EH (cell line): ENCODE measurements at regions not wholly inside any gene's neighbourhood (a gene's known extent, or its start where the extent isn't known, plus 50 kb on each side); places are given as distances from the start of the nearest gene placed in this dataset.

Experiments used
- DNase-seq: peaks from one replicate; pipeline ENCODE4 v3.0.0-alpha.2; 2015; ENCODE audit warnings: low read depth

GRCh38 chr21:25329227-25329825 lies 278.0 kb downstream of the MRPL39 start:
- DNase-seq, result peak; percentile 78

GRCh38 chr21:25328736-25329135 lies 278.5 kb downstream of the MRPL39 start:
- DNase-seq, result peak; percentile 4

DNA sequence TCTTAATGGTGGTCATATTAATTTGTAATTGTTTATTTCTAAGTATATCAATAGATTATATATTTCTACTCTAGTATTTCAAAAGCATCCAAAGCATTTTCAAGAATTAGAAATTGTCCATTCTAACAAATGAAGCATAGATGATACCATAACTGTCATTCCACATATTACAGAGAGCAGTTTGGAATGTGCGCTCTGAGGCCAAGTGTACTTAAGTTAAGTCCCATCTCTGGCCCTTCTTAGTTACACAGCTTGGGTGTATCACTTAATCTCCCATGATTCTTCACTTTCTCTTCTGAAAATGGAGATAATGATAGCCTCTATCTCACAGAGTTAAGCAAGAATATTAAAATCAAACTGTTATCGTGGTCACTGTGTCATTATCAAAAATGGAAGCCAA lies 281.1 kb downstream of the MRPL39 start:
- DNase-seq, result no peak

GRCh38 chr21:25324666-25325065 lies 282.6 kb downstream of the MRPL39 start:
- no peak for DNase-seq

DNA sequence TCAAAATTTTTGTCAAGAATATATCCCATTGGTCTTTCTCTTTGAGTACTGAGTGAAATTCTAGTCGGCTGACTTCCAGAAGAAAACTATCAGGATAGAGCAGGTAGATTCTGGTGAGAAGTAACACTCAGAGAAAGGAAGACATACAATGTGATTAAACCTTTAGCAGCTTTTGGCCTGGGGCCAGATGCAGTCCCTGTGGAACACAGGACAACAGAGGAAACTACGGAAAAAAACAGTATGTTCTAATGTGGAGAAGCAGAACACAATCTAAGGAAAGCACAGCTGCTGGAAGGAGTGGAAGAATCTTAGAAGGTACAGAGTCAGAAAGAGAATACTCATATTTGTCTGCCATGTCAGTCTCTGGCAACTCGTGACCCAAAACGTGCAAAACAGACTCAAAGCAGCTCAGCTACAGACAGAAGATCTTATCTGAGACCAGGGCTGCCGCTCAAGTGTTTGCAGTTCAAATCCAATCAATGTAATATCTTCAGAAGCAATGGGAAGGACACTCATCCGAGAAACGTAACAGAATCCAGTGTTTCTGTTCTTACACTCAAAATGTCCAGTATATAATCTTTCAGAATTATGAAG lies 283.8 kb downstream of the MRPL39 start:
- no peak for DNase-seq

GRCh38 chr21:25314247-25314646 lies 293.0 kb downstream of the MRPL39 start:
- no peak for DNase-seq

DNA sequence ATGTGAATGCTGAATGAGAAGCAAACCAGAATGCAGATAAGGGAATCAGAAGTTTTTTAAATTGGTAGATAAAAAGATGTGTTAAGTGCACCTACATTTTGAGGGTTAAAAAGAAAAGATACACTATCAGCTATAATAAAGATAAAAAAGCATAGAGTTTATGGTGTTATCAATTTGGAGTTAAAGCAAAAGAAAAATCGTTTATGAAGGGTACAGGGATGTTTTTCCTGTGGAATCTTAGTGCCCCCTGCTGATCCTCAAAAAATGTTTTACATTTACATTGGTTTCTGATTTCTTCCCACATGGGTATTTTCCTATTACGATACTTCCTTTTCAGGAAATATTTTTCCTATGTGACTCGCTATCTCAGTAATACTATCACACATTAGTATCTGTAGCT lies 293.5 kb downstream of the MRPL39 start:
- peak; percentile 39 for DNase-seq

- DNase-seq, result peak; percentile 47
Observed at GRCh38 chr21:25307489-25307888, 299.8 kb downstream of the MRPL39 start.

- DNase-seq, result no peak
Observed at GRCh38 chr21:25304611-25305010, 302.7 kb downstream of the MRPL39 start.

GRCh38 chr21:25300632-25301031 lies 306.6 kb downstream of the MRPL39 start:
- DNase-seq, result no peak

DNA sequence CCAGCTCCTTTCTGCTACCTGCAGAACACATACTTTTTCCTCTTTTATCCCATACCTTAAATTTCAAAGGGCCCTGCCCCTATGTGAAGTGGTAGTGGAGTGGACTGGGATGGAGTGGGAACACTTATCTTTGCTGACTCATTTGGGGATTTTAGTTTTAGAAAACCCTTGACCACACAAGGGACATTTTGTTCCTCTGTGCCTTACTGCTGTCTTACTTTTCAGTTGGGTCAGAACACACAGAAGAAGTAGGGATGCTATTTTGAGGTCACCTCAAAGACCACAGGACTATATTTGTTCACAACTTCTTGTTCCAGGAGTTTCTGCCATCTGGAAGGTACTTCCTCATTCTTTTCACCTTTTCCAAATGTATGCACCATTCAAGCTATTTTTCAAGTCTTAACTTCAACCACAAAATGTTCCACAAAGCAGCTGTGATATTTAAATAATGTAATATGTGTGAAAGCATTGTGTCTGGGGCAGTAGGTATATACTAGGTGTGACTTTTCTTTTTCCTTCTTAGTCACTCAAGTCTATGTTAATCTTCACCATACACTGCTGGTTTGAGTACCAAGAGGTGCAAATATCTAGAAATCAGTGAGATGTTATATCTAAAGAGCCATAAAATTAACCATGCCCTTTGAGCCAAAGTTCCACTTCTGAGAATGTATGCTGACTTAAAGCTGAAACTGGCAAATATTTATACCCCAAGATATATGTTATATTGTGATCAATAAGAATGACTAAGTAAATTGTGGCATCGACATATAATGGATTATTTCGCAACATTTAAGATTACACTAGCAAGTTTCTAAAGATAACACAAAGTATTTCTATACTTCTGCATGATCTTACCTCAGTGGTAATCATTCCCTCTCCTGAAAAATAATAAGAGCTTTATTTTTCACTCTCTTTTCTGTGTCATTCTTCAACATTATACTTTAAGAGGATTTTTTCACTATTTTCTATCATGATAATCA lies 308.5 kb downstream of the MRPL39 start:
- DNase-seq, result no peak

DNA sequence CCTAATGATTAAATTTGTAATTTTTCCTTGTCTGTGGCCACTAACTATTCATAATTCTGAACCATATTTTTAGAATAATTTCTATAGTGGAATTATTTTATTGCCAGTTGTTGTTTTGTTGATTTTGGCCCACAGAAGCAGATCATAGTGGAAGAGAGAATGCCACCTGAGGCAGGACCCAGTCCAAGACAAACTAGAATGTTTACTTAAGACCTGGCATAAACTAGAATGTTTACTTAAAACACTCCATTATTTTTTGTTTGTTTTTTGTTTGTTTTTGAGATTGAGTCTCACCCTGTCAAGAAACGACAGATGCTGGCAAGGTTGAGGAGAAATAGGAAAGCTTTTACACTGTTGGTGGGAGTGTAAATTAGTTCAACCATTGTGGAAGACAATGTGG lies 310.2 kb downstream of the MRPL39 start:
- DNase-seq, result no peak

- no peak for DNase-seq
Observed at GRCh38 chr21:25296252-25296651, 311.0 kb downstream of the MRPL39 start.

DNA sequence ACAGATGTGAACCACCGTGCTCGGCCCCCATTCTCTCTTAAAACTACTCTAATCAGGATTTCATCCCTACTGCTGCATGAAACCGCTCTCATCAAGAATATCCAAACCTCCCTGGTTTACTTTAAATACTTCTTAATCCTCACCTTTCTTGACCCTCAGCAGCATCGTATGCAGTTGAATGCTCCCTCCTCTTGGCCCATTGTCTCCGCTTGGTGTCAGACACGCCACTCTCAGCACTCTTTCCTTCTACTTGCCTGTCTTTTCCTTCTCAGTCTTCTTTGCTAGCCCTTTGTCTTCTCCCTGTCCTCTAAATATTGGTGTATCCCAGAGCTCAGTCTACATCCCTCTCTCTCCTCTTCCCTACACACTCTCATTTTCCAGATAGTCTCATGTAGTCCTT lies 314.9 kb downstream of the MRPL39 start:
- no peak for DNase-seq

DNA sequence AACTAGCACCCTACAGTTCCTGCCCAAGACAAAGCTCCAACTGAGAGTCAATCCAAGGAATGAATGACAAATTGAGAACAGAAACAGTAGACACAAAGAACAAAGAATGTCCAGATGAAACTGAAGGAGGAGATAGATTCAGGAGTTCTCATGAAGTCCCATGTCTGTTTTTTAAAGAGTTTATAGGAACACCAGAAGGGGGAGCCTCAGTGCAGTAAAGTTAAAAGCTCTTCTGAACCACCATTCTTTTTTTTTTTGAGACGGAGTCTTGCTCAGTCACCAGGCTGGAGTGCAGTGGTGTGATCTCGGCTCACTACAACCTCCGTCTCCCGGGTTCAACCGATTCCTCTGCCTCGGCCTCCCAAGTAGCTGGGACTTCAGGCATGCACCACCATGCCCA lies 323.6 kb downstream of the MRPL39 start:
- peak; percentile 48 for DNase-seq

DNA sequence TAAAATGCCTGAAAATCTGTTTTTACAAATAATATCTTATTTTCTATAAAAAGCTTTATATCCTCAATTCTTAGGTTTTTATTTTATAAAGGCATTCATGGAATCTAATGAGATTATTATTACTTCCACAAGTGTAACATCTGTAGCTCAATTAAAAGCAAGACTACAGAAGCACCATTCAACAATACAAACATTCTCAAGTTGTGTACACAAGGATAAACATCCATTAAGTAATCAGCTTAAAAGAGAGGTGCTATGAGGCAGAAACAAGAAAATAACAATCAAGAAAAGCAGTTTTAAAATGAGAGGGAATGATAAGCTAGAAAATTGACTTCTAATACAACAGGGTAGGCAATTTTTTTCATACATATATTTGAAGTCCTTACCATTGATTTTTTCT lies 326.1 kb downstream of the MRPL39 start:
- DNase-seq, result no peak

DNA sequence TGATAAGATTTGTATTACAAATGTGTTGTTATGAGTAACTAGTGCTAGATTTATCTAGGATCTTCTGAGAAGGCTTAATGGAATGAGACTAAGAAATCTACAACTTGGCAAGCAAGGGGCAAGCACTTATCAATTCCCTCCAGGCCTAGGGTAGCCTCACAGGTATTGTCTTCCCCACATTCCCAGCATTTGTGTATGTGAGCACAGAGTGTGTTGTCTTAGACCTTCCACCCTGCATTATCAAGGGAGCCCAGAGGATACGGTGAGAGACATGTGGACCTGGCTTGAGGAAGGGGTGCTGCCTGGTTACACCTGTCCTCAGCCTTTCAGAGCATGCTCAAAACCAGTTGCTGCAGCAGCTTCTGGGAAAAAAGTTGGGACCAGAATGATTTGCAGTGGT lies 327.2 kb downstream of the MRPL39 start:
- no peak for DNase-seq

DNA sequence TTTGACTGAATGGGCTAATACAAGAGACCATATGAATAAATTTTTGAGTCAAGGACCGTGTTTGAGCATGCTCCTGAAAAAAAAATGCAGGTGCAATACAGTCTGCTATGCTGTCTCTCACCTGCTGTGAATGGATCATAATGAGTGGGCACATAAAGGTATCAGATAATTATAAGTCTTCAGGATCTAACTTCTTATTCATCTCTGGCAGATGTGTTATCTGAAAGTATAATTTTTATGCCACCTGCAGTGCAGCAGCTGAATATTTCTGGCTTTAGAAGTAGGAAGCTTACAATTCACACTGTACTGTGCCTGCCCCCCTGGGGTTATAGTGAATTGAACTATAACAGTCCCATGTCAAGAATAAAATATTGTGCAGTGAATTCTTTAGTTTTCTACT lies 333.3 kb downstream of the MRPL39 start:
- DNase-seq, result no peak

- DNase-seq, result no peak
Observed at GRCh38 chr21:25254491-25255174, 352.6 kb downstream of the MRPL39 start.

DNA sequence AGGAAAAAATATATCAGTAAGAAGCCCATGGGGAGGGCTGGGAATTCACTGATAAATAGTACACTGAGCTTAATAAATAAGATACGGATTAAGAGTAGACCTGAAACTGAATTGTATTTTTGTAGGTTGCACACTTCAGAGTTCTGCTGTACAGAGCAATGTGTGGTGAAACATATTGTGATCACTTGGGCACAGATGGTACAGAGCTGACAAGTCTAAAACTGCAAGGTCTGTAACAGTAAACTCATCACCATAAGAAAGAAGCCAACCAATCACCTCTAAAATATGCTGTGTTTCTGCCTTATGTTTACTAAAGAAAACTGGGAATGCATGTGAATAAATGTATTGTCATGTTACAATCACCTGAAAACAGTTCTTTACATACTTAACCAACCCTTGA lies 360.7 kb downstream of the MRPL39 start:
- DNase-seq, result no peak

DNA sequence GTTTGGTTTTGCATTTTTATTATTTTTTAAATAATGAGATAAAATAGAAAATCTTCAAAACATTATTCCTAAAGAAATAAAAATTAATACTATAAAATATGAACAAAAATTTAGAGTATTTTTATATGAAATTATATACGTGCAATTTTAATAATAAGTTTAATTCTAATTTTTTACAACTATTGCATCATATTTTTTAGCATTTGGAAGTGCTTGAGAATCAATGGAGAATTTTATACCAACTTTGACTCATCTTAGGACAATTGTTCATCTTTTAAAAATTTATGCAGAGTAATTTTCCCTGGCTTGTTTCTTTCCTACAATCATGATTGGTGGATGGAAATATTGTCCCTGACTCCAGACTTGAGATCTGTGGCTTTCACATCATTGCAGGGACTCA lies 362.5 kb downstream of the MRPL39 start:
- DNase-seq, result no peak

- no peak for DNase-seq
Observed at GRCh38 chr21:25243808-25244207, 363.5 kb downstream of the MRPL39 start.

DNA sequence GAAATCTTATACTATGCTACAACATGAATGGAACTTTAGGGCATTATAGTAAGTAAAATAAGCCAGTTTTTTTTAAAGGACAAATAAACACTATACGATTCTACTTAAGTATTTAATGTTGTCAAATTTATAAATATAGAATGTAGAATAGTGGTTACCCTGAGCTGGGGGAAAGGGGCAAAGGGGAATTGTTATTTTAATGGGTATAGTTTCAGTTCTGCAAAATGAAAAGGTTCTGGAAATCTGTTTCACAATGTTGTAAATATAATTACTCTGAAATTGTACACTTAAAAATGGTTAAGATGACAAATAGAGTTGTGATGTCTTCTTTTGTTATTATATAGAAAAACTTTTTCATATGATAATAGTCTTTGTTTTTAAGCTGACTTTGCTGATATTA lies 366.3 kb downstream of the MRPL39 start:
- no peak for DNase-seq
